OCI-LY1 (cell line): ENCODE measurements at regions not wholly inside any gene's neighbourhood (a gene's known extent, or its start where the extent isn't known, plus 50 kb on each side); places are given as distances from the start of the nearest gene placed in this dataset.

Experiments used
- H2AFZ ChIP-seq: fragments of 200-600 bp; sonication (generic), shearing (Covaris generic); 2 replicates; pipeline ENCODE4 v1.6.0; 2014; ENCODE audit warnings: antibody characterized with exemption, mild to moderate bottlenecking, low read length
- H3F3A ChIP-seq: fragments of 200-600 bp; sonication (generic), shearing (Covaris generic); 2 replicates; pipeline ENCODE4 v1.6.0; 2014; ENCODE audit warnings: mild to moderate bottlenecking, antibody characterized with exemption, low read length, moderate library complexity; ENCODE audit not compliant: insufficient read depth
- H3K27ac ChIP-seq: fragments of 200-600 bp; sonication (generic); 2 replicates; pipeline ENCODE4 v1.5.1; 2014; ENCODE audit warnings: low read length, mixed run types, mild to moderate bottlenecking, low read depth; ENCODE audit not compliant: poor library complexity, severe bottlenecking
- H3K27me3 ChIP-seq: fragments of 200-600 bp; sonication (generic); 2 replicates; pipeline ENCODE4 v1.6.0; 2014; ENCODE audit warnings: antibody characterized with exemption, mild to moderate bottlenecking, low read length, moderate library complexity; ENCODE audit not compliant: insufficient read depth
- H3K36me3 ChIP-seq: fragments of 200-600 bp; sonication (generic); 2 replicates; pipeline ENCODE4 v1.6.1; 2014; ENCODE audit warnings: mild to moderate bottlenecking, antibody characterized with exemption, low read length, moderate library complexity, mixed read lengths; ENCODE audit not compliant: insufficient read depth
- H3K4me1 ChIP-seq: fragments of 200-600 bp; sonication (generic); 2 replicates; pipeline ENCODE4 v1.5.1; 2014; ENCODE audit warnings: mild to moderate bottlenecking, low read length, moderate library complexity; ENCODE audit not compliant: insufficient read depth, severe bottlenecking
- H3K4me2 ChIP-seq: fragments of 200-600 bp; sonication (generic), shearing (Covaris generic); 2 replicates; pipeline ENCODE4 v1.6.1; 2014; ENCODE audit warnings: low read length
- H3K4me3 ChIP-seq: fragments of 200-600 bp; sonication (generic); 2 replicates; pipeline ENCODE4 v1.5.1; 2014; ENCODE audit warnings: low read length, low read depth, mild to moderate bottlenecking, mixed read lengths; ENCODE audit not compliant: poor library complexity, severe bottlenecking
- H3K79me2 ChIP-seq: fragments of 200-600 bp; shearing (Covaris generic); 2 replicates; pipeline ENCODE4 v1.6.1; 2016; ENCODE audit warnings: mixed run types, low read length, mixed read lengths; ENCODE audit not compliant: insufficient read depth
- H3K9ac ChIP-seq: fragments of 200-600 bp; sonication (generic), shearing (Covaris generic); 2 replicates; pipeline ENCODE4 v1.6.1; 2014; ENCODE audit warnings: mild to moderate bottlenecking, low read length, mixed read lengths
- H3K9me2 ChIP-seq: fragments of 200-600 bp; sonication (generic), shearing (Covaris generic); 2 replicates; pipeline ENCODE4 v1.6.1; 2014; ENCODE audit warnings: low read depth, mild to moderate bottlenecking, low read length, mixed read lengths
- H3K9me3 ChIP-seq: fragments of 200-600 bp; shearing (Covaris generic); 2 replicates; pipeline ENCODE4 v1.6.1; 2014; ENCODE audit warnings: low read length, mixed read lengths
- H4K20me1 ChIP-seq: fragments of 200-600 bp; sonication (generic), shearing (Covaris generic); 2 replicates; pipeline ENCODE4 v1.6.0; 2016; ENCODE audit warnings: mild to moderate bottlenecking, low read length; ENCODE audit not compliant: insufficient read depth
- CTCF ChIP-seq: fragments of 200-600 bp; sonication (generic), shearing (Covaris generic); IDR thresholded peaks from 2 replicates; pipeline ENCODE4 v1.5.1; 2017; ENCODE audit warnings: mild to moderate bottlenecking, antibody characterized with exemption, low read length, moderate library complexity, mixed read lengths
- EZH2 ChIP-seq: fragments of 200-600 bp; sonication (generic), shearing (Covaris generic); IDR thresholded peaks from 2 replicates; pipeline ENCODE4 v1.8.0; 2017; ENCODE audit warnings: borderline replicate concordance, mixed run types, mild to moderate bottlenecking, antibody characterized with exemption, low read length, moderate library complexity, mixed read lengths

DNA sequence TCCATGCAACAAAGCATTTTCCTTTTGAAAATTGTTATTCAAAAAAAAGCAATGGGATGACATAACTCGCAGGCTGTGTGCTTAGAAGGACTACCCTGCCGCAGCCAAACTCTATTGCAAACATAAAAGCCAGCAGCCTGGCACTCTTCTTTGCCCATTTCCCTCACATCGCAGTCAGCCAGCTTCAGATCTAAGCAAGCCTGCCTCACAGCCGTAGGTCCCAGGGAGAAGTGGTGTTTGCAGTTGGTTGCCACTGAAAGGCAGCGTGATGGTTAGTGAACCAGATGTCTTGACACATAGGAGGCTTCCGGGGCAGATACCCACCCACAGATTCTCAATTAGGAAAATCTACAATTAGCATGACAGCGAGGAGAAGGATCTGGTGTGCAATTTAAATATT lies 655.2 kb downstream of the RNF144A start:
- Histone ChIP-seq H3K4me1 (no peaks in the 10 kb centered on the region), H2AFZ (no peak overlapping the region), H3K27ac (no peak overlapping the region), H3K27me3 (no peaks in the 10 kb centered on the region), H3F3A (no peaks in the 10 kb centered on the region), H3K36me3 (no peaks in the 10 kb centered on the region), H3K79me2 (no peaks in the 10 kb centered on the region), H3K9me2 (no peaks in the 10 kb centered on the region), H3K9me3 (no peaks in the 10 kb centered on the region), H4K20me1 (no peaks in the 10 kb centered on the region), H3K9ac (no peak overlapping the region), H3K4me2 (no peak overlapping the region), H3K4me3 (no peak overlapping the region)
- TF ChIP-seq CTCF (no peak), EZH2 (no peak)

- peaks cover 2% of the 10 kb centered on the region; the same call in 1 of the 2 replicates for H3K9me3 ChIP-seq
These were observed 656.1 kb downstream of the RNF144A start for GRCh38 chr2:7573166-7573825.

DNA sequence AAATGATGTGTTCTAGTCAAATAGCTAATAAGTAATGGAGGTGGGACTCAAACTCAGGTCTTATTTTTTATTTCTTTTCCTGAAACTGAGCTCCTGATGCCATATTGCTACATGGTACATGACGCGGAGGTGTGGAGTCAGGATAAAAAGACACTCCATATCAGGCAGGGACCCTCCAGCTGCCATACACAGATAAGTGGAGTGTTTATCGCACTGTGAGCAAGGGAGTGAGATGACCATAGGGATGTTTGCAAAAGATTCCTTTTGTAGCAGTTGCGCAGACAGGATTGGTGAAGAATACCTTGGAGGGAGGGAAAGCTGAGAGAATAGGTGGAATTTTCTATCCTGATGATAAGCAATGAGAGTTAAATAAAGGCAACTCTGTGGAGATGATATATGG lies 657.2 kb downstream of the RNF144A start:
- H3K9me3 ChIP-seq = peaks cover 2% of the 10 kb centered on the region; the same call in 1 of the 2 replicates
- H3K4me3 ChIP-seq = no peak overlapping the region
- H3K27ac ChIP-seq = no peak overlapping the region
- TF ChIP-seq CTCF (no peak), EZH2 (no peak)
- no peak overlapping the region for H2AFZ ChIP-seq
- no peaks in the 10 kb centered on the region for H3K27me3 ChIP-seq
- no peaks in the 10 kb centered on the region for H3F3A ChIP-seq
- no peaks in the 10 kb centered on the region for H3K4me1 ChIP-seq
- no peak overlapping the region for H3K9ac ChIP-seq
- H4K20me1 ChIP-seq = no peaks in the 10 kb centered on the region
- H3K36me3 ChIP-seq = no peaks in the 10 kb centered on the region
- H3K9me2 ChIP-seq = no peaks in the 10 kb centered on the region
- no peak overlapping the region for H3K4me2 ChIP-seq
- H3K79me2 ChIP-seq = no peaks in the 10 kb centered on the region

More at GRCh38 chr2:7573166-7573825, 656.1 kb downstream of the RNF144A start:
- H3K4me2 ChIP-seq = no peak overlapping the region
- H3K79me2 ChIP-seq = no peaks in the 10 kb centered on the region
- no peaks in the 10 kb centered on the region for H3K27me3 ChIP-seq
- no peaks in the 10 kb centered on the region for H3F3A ChIP-seq
- H3K27ac ChIP-seq = no peak overlapping the region
- H3K9ac ChIP-seq = no peak overlapping the region
- H3K4me1 ChIP-seq = no peaks in the 10 kb centered on the region
- TF ChIP-seq EZH2 (no peak), CTCF (no peak)
- H3K36me3 ChIP-seq = no peaks in the 10 kb centered on the region
- H2AFZ ChIP-seq = no peak overlapping the region
- no peaks in the 10 kb centered on the region for H3K9me2 ChIP-seq
- no peaks in the 10 kb centered on the region for H4K20me1 ChIP-seq
- H3K4me3 ChIP-seq = no peak overlapping the region
